GM18502 (cell line): ENCODE measurements at regions not wholly inside any gene's neighbourhood (a gene's known extent, or its start where the extent isn't known, plus 50 kb on each side); places are given as distances from the start of the nearest gene placed in this dataset.

Experiments
- ATAC-seq: cut with Tn5 transposase; IDR thresholded peaks from one replicate; pipeline ENCODE4 v1.9.1; 2021; ENCODE audit warnings: mild to moderate bottlenecking; ENCODE audit not compliant: unreplicated experiment, poor library complexity

GRCh38 chr4:179803857-179804256 is 2361.6 kb upstream of the AGA start:
- no peak for ATAC-seq

- no peak for ATAC-seq
Measured at GRCh38 chr4:179804440-179804839, 2362.2 kb upstream of the AGA start.

- ATAC-seq: no peak
Measured at GRCh38 chr4:179817317-179817716, 2375.1 kb upstream of the AGA start.

- ATAC-seq: no peak
Measured at GRCh38 chr4:179823342-179823741, 2381.1 kb upstream of the AGA start.

GRCh38 chr4:179831274-179831673 is 2389.0 kb upstream of the AGA start:
- no peak for ATAC-seq

- no peak for ATAC-seq
Measured at GRCh38 chr4:179836179-179837075, 2394.2 kb upstream of the AGA start.

GRCh38 chr4:179843370-179843769 is 2399.8 kb upstream of the TENM3 start:
- ATAC-seq: no peak

- no peak for ATAC-seq
Measured at GRCh38 chr4:179855469-179855868, 2387.7 kb upstream of the TENM3 start.

GRCh38 chr4:179858221-179858620 is 2385.0 kb upstream of the TENM3 start:
- ATAC-seq: no peak

GRCh38 chr4:179867300-179867878 is 2375.8 kb upstream of the TENM3 start:
- peak; percentile 99 for ATAC-seq

GRCh38 chr4:179871726-179872125 is 2371.5 kb upstream of the TENM3 start:
- no peak for ATAC-seq

- ATAC-seq: no peak
Measured at GRCh38 chr4:179872755-179873154, 2370.4 kb upstream of the TENM3 start.

- ATAC-seq: no peak
Measured at GRCh38 chr4:179880756-179881155, 2362.4 kb upstream of the TENM3 start.

GRCh38 chr4:179894066-179894778 is 2349.0 kb upstream of the TENM3 start:
- ATAC-seq: no peak

GRCh38 chr4:179919587-179919986 is 2323.6 kb upstream of the TENM3 start:
- ATAC-seq: no peak

GRCh38 chr4:179927473-179927872 is 2315.7 kb upstream of the TENM3 start:
- ATAC-seq: peak; percentile 81

GRCh38 chr4:179941911-179942310 is 2301.3 kb upstream of the TENM3 start:
- ATAC-seq: no peak

- no peak for ATAC-seq
Measured at GRCh38 chr4:179976777-179977176, 2266.4 kb upstream of the TENM3 start.

- ATAC-seq: no peak
Measured at GRCh38 chr4:179977378-179977777, 2265.8 kb upstream of the TENM3 start.

- no peak for ATAC-seq
Measured at GRCh38 chr4:179981161-179981560, 2262.0 kb upstream of the TENM3 start.

- peak; percentile 100 for ATAC-seq
Measured at GRCh38 chr4:179989975-179990374, 2253.2 kb upstream of the TENM3 start.
